OCI-LY7 (cell line): ENCODE measurements at regions not wholly inside any gene's neighbourhood (a gene's known extent, or its start where the extent isn't known, plus 50 kb on each side); places are given as distances from the start of the nearest gene placed in this dataset.

ENCODE experiments used
- CTCF ChIP-seq: fragments of 200-600 bp; sonication (generic); conservative IDR thresholded peaks from 2 replicates; pipeline ENCODE4 v1.5.1; 2014; ENCODE audit warnings: mild to moderate bottlenecking, antibody characterized with exemption, low read length, moderate library complexity, mixed read lengths
- EZH2phosphoT487 ChIP-seq: fragments of 200-600 bp; sonication (generic); IDR thresholded peaks from 2 replicates; pipeline ENCODE4 v1.6.1; 2018; ENCODE audit warnings: low read depth, borderline replicate concordance, mild to moderate bottlenecking, mixed run types, antibody characterized with exemption, low read length, moderate library complexity, mixed read lengths

GRCh38 chr3:145754605-145755289 lies 406.2 kb downstream of the PLOD2 start:
- no peak for TF ChIP-seq CTCF
- no peak for TF ChIP-seq EZH2phosphoT487
